ENCODE measurements at regions not wholly inside any gene's neighbourhood (a gene's known extent, or its start where the extent isn't known, plus 50 kb on each side); places are given as distances from the start of the nearest gene placed in this dataset.

DNA sequence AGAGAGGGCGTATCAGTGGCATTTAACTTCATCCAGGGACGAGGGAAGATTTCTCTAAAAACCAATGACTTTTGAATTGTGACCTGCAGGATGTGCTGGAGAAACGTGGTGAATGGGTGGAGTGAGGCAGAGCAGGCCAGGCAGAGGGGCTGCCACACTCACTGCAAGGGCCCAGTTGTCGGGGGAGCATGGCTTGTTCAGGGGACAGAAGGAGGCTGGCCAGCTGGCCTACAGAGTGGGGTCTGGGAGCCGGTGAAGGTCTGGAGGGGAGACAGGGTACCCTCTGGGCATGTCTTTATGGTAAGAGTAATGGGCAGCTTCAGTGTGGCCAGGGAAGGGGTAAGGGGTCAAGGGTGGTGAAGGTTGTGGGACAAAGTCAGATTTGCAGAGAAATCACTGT, 225.2 kb upstream of the RGMA start:
- Histone ChIP-seq H3K4me3 (no peak overlapping the region), H3K36me3 (no peaks in the 10 kb centered on the region), H3K27me3 (no peaks in the 10 kb centered on the region), H3K4me1 (peaks cover 0 to 4% (median 0%) of the 10 kb centered on the region in 12 donors), H3K9me3 (no peaks in the 10 kb centered on the region), H3K27ac (no peak overlapping the region)
- DNase-seq (no peak), ATAC-seq (no peak)
- 85 to 88% (median 86%) methylated on average over 5 of the region's 5 CpGs for WGBS, 4 donors
- intact Hi-C loops (cut with DNase I): no loop called here
- TF ChIP-seq, protein P1, sequence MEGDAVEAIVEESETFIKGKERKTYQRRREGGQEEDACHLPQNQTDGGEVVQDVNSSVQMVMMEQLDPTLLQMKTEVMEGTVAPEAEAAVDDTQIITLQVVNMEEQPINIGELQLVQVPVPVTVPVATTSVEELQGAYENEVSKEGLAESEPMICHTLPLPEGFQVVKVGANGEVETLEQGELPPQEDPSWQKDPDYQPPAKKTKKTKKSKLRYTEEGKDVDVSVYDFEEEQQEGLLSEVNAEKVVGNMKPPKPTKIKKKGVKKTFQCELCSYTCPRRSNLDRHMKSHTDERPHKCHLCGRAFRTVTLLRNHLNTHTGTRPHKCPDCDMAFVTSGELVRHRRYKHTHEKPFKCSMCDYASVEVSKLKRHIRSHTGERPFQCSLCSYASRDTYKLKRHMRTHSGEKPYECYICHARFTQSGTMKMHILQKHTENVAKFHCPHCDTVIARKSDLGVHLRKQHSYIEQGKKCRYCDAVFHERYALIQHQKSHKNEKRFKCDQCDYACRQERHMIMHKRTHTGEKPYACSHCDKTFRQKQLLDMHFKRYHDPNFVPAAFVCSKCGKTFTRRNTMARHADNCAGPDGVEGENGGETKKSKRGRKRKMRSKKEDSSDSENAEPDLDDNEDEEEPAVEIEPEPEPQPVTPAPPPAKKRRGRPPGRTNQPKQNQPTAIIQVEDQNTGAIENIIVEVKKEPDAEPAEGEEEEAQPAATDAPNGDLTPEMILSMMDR (IDR thresholded peaks at IDR 0.05): no peak
- TF ChIP-seq POLR2A (IDR thresholded peaks at IDR 0.05): no peak

DNA sequence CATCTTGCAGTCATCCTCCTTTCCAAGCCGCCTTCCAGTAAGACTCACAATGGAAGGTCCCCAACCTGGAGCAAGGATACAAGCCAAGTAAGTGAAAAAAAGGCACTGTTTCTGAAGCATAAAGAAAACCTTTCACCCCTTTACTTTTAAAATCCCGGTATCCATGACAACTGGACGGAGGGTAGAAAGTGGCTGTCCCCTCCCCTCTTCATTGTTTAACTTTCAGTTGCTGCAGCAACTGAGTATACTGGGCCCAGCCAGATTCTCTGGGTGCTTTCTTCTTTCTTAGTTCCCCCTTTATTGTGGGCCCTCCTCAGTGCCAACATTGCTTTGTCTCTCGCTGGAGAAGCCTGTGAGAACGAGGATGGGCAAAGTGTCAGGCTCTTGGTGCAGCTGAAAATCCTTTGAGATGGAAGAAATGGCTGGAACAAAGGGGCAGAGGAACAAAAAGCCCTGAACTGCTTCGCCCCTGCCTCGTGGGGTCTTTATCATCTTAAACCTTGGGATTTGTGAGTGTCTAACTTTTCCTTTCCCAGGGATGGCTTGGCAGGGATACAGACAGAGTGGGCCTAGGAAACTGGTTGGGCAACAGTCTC, 224.0 kb upstream of the RGMA start:
- intact Hi-C loops (cut with DNase I): no loop called here
- WGBS, 4 donors: 65 to 78% (median 69%) methylated on average over 7 of the region's 7 CpGs
- no peak overlapping the region for H3K4me3 ChIP-seq
- DNase-seq (no peak), ATAC-seq (no peak)
- H3K27me3 ChIP-seq: no peaks in the 10 kb centered on the region
- no peak overlapping the region for H3K27ac ChIP-seq
- no peaks in the 10 kb centered on the region for H3K9me3 ChIP-seq
- H3K4me1 ChIP-seq: peaks cover 0 to 4% (median 0%) of the 10 kb centered on the region in 12 donors
- H3K36me3 ChIP-seq: no peaks in the 10 kb centered on the region
- TF ChIP-seq POLR2A (IDR thresholded peaks at IDR 0.05): no peak
- TF ChIP-seq, protein P1 (IDR thresholded peaks at IDR 0.05): no peak

DNA sequence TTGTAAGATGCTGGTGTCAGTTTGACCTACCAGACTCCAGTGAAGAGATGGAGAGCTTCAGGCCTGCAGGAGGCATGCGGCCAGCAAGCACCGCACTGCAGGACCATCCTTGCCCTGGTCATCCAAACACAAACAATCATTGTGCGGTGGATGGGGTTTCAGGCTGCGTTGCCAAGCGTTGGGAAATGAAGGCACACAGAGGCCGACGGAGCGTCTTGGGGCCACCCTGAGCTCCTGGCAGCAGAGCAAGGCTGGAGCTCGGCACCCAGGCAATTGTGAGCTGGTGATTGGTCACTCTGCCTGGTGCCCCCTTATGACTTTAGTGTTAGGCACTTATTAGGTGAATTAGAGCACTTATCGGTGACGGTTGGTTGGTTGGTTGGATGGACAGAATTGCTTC, 222.6 kb upstream of the RGMA start:
- Histone ChIP-seq H3K9me3 (no peaks in the 10 kb centered on the region), H3K27me3 (no peaks in the 10 kb centered on the region), H3K4me1 (peaks cover 0 to 4% (median 0%) of the 10 kb centered on the region in 12 donors), H3K36me3 (no peaks in the 10 kb centered on the region), H3K4me3 (no peak overlapping the region), H3K27ac (no peak overlapping the region)
- WGBS, 4 donors: 80 to 88% (median 86%) methylated on average over 11 of the region's 11 CpGs
- TF ChIP-seq POLR2A (IDR thresholded peaks at IDR 0.05): no peak
- intact Hi-C loops (cut with DNase I): no loop called here
- no peak for ATAC-seq
- DNase-seq: no peak

DNA sequence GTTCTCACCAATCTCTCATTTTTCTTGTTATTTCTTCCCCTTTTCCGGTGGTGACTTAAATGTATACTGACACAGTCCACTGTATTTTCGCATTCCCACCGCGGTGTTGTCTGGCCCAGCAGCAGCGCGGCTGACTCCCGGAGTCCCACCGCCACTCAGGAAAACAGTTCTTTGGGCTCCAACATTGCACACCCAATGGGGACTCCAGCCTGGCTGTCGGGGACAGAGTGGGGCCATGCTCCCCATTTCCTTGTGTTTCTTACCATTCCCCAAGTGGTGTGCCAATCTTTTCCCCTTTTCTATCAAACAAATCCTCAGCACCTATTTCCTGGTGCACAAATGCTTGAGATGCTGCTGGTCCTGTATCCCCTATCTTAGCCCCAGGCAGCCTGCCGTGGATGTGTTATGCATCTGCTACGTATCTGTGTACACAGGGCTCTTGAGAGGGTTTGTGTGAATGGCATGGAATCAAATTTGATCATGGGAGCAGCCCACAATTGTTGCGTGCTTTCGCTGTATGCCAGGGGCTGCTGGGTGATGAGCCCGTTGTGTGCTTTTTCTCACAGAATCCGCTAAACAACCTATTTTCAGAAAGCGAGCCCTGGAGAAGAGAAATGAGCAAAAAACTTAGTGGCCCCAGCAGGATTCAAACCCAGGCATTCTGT, 219.1 kb upstream of the RGMA start:
- H3K36me3 ChIP-seq: no peaks in the 10 kb centered on the region
- 84 to 94% (median 90%) methylated on average over 16 of the region's 16 CpGs for WGBS, 4 donors
- intact Hi-C loops (cut with DNase I): loop anchor here in 1 of 10 donors (10.0 kb wide), 1 partner anchor 203 kb away; no protein-coding TSS in a partner anchor

More for the DNA sequence above, 219.1 kb upstream of the RGMA start:
- no peak for DNase-seq
- Histone ChIP-seq H3K9me3 (no peaks in the 10 kb centered on the region), H3K27ac (no peak overlapping the region), H3K4me3 (no peak overlapping the region), H3K4me1 (peaks cover 0 to 4% (median 0%) of the 10 kb centered on the region in 12 donors), H3K27me3 (no peaks in the 10 kb centered on the region)
- ATAC-seq: no peak
- TF ChIP-seq, protein P1 (IDR thresholded peaks at IDR 0.05): no peak
- no peak for TF ChIP-seq POLR2A (IDR thresholded peaks at IDR 0.05)
